HepG2 (cell line): ENCODE measurements at regions not wholly inside any gene's neighbourhood (a gene's known extent, or its start where the extent isn't known, plus 50 kb on each side); places are given as distances from the start of the nearest gene placed in this dataset.

Experiments used
- ATAC-seq: fragments of 200-7000 bp; cut with Tn5 transposase; 3 replicates; pipeline ENCODE4 v1.9.1; 2020; ENCODE audit warnings: mild to moderate bottlenecking, moderate library complexity
- BruUV-seq: library from RNA; stranded (reverse); fragments of 400-500 nt; replicated peaks from 2 replicates; lab custom pipeline; 2021; lab: Mats Ljungman, UMichigan
- CTCF ChIA-PET: fragments of 300-600 bp; formaldehyde crosslinking; extraction: SDS; loops from one replicate; lab custom pipeline; 2021; ENCODE audit warnings: low total read pairs, inconsistent platforms, low intra/inter-chr PET ratio; lab: Yijun Ruan, JAX
- POLR2A ChIA-PET: fragments of 350-600 bp; sonication (Branson Sonifier 250); formaldehyde crosslinking; loops from one replicate; lab custom pipeline; 2020; ENCODE audit warnings: antibody characterized with exemption, inconsistent platforms; lab: Yijun Ruan, JAX
- DNase-seq: peaks from one replicate; pipeline ENCODE4 v3.0.0-alpha.2; 2015; ENCODE audit warnings: low spot score
- FAIRE-seq: peaks from 3 replicates; lab custom pipeline; 2011; peaks lifted over from hg19 to GRCh38; lab: Jason Lieb, UNC
- H2AFZ ChIP-seq: one replicate; pipeline ENCODE4 v1.6.1; 2011; ENCODE audit warnings: low read length, inconsistent platforms
- H3K27ac ChIP-seq: fragments of 300-600 bp; 3 replicates; pipeline ENCODE4 v1.8.0; 2011; ENCODE audit warnings: mixed run types, mild to moderate bottlenecking, mixed read lengths, low read length, inconsistent platforms; ENCODE audit not compliant: insufficient read depth; ENCODE audit errors: extremely low read length
- H3K27me3 ChIP-seq, 2 experiments: fragments of 200-600 bp in 1 of 2; 2 replicates in 1 of 2; 3 replicates in 1 of 2; pipeline versions ENCODE4 v1.6.0 to v1.8.0; 2011; ENCODE audit warnings: low read length in 2 of 2, mild to moderate bottlenecking in 2 of 2, moderate library complexity in 2 of 2, inconsistent platforms in 1 of 2; ENCODE audit not compliant: insufficient read depth in 2 of 2, control insufficient read depth in 1 of 2
- H3K36me3 ChIP-seq, 2 experiments: fragments of 200-600 bp in 1 of 2; replicated peaks in 1 of 2; 2 replicates in 1 of 2; 3 replicates in 1 of 2; pipeline versions ENCODE4 v1.5.1 to v1.8.0; 2011; ENCODE audit warnings: low read length in 2 of 2, inconsistent platforms in 1 of 2; ENCODE audit not compliant: insufficient read depth in 2 of 2, control insufficient read depth in 1 of 2
- H3K4me1 ChIP-seq: 2 replicates; pipeline ENCODE4 v1.5.1; 2012; ENCODE audit warnings: low read length, inconsistent platforms; ENCODE audit not compliant: insufficient read depth
- H3K4me2 ChIP-seq: 2 replicates; pipeline ENCODE4 v1.6.0; 2011; ENCODE audit warnings: low read depth, low read length, inconsistent platforms
- H3K4me3 ChIP-seq, 3 experiments: fragments of 200-600 bp in 1 of 3; sonication (generic), shearing (Covaris generic) in 1 of 3; replicated peaks in 1 of 3; 2 replicates each; pipeline ENCODE4 v1.5.1; 2011 to 2016; ENCODE audit warnings: low read length in 3 of 3, inconsistent platforms in 2 of 3, low read depth in 2 of 3, mild to moderate bottlenecking in 2 of 3, control low read depth in 1 of 3, mixed read lengths in 1 of 3; ENCODE audit not compliant: insufficient read depth in 1 of 3
- H3K79me2 ChIP-seq: one replicate; pipeline ENCODE4 v1.6.1; 2011; ENCODE audit warnings: low read length, inconsistent platforms; ENCODE audit not compliant: insufficient read depth
- H3K9ac ChIP-seq: 2 replicates; pipeline ENCODE4 v1.6.0; 2011; ENCODE audit warnings: mild to moderate bottlenecking, low read depth, low read length, inconsistent platforms; ENCODE audit not compliant: insufficient read depth
- H3K9me3 ChIP-seq: 2 replicates; pipeline ENCODE4 v1.5.1; 2012; ENCODE audit warnings: mild to moderate bottlenecking, low read length
- H4K20me1 ChIP-seq: 2 replicates; pipeline ENCODE4 v1.6.0; 2011; ENCODE audit warnings: inconsistent platforms, mild to moderate bottlenecking, low read length, moderate library complexity; ENCODE audit not compliant: insufficient read depth
- BORCS8-MEF2B ChIP-seq: sonication (generic); formaldehyde crosslinking; IDR thresholded peaks from 2 replicates; pipeline ENCODE4 v1.8.0; 2022; ENCODE audit warnings: mild to moderate bottlenecking, missing genetic modification reagents
- CHD4 ChIP-seq: fragments of 200-600 bp; sonication (generic); IDR thresholded peaks from 2 replicates; pipeline ENCODE4 v1.7.0; 2017; ENCODE audit warnings: mild to moderate bottlenecking, low read length, borderline replicate concordance
- DNMT1 ChIP-seq: sonication (generic); formaldehyde crosslinking; IDR thresholded peaks from 2 replicates; pipeline ENCODE4 v1.5.1; 2020; ENCODE audit warnings: mild to moderate bottlenecking, missing genetic modification reagents
- HHEX ChIP-seq: IDR thresholded peaks from 2 replicates; pipeline ENCODE4 v1.6.1; 2016; ENCODE audit warnings: control low read depth
- JUN ChIP-seq: sonication (generic); formaldehyde crosslinking; IDR thresholded peaks from 2 replicates; pipeline ENCODE4 v1.4.0; 2020; ENCODE audit warnings: mild to moderate bottlenecking, missing genetic modification reagents
- KDM1A ChIP-seq: IDR thresholded peaks from 2 replicates; pipeline ENCODE4 v1.6.1; 2016; ENCODE audit warnings: missing compliant biosample characterization
- KLF12 ChIP-seq: sonication (generic); formaldehyde crosslinking; IDR thresholded peaks from 2 replicates; pipeline ENCODE4 v1.4.0; 2020; ENCODE audit warnings: missing genetic modification reagents, borderline replicate concordance
- NCOA5 ChIP-seq: sonication (generic); formaldehyde crosslinking; IDR thresholded peaks from 2 replicates; pipeline ENCODE4 v1.4.0; 2020; ENCODE audit warnings: missing genetic modification reagents
- PAF1 ChIP-seq: IDR thresholded peaks from 2 replicates; pipeline ENCODE4 v1.6.1; 2016; ENCODE audit warnings: missing genetic modification reagents, missing compliant biosample characterization
- SP2 ChIP-seq: sonication (generic); formaldehyde crosslinking; IDR thresholded peaks from 2 replicates; pipeline ENCODE4 v1.5.1; 2020; ENCODE audit warnings: mild to moderate bottlenecking, missing genetic modification reagents
- ZNF230 ChIP-seq: sonication (generic); formaldehyde crosslinking; IDR thresholded peaks from 2 replicates; pipeline ENCODE4 v1.4.0; 2020; ENCODE audit warnings: mild to moderate bottlenecking, missing genetic modification reagents
- ZNF562 ChIP-seq: sonication (generic); formaldehyde crosslinking; IDR thresholded peaks from 2 replicates; pipeline ENCODE4 v1.8.0; 2022; ENCODE audit warnings: missing genetic modification reagents, borderline replicate concordance
- ZNF670 ChIP-seq: sonication (generic); formaldehyde crosslinking; IDR thresholded peaks from 2 replicates; pipeline ENCODE4 v1.8.0; 2022; ENCODE audit warnings: mild to moderate bottlenecking, missing genetic modification reagents, borderline replicate concordance
- ZNF761 ChIP-seq: sonication (generic); formaldehyde crosslinking; conservative IDR thresholded peaks from 2 replicates; pipeline ENCODE4 v1.4.0; 2020; ENCODE audit warnings: mild to moderate bottlenecking, missing genetic modification reagents
- WGBS: methylation state at CpG from one replicate; pipeline ENCODE4 v1.1.6; 2017; ENCODE audit warnings: low lambda C conversion rate; 5-methylcytosine and 5-hydroxymethylcytosine counted together
- in situ Hi-C: cut with HindIII; loops from 2 replicates; pipeline ENCODE4 v1.10.0; 2017; ENCODE audit warnings: low pct_unique_long_range_greater_than_20kb; ENCODE audit not compliant: extremely low pct_ligation_motif_present
- intact Hi-C: fragments of 100-400 bp; cut with micrococcal nuclease; formaldehyde crosslinking; loops from one replicate; pipeline ENCODE4 v1.10.0; 2022; ENCODE audit not compliant: unreplicated experiment
- TF ChIP-seq, protein P1 (sequence below): sonication (generic); formaldehyde crosslinking; IDR thresholded peaks from 2 replicates; pipeline ENCODE4 v1.4.0; 2020; ENCODE audit warnings: missing genetic modification reagents, borderline replicate concordance
- TF ChIP-seq, protein P2 (sequence below): sonication (generic); formaldehyde crosslinking; IDR thresholded peaks from 2 replicates; pipeline ENCODE4 v1.4.0; 2020; ENCODE audit warnings: missing genetic modification reagents; ENCODE audit errors: not compliant biosample characterization
- TF ChIP-seq, protein P3 (sequence below): sonication (generic); formaldehyde crosslinking; IDR thresholded peaks from 2 replicates; pipeline ENCODE4 v1.4.0; 2020; ENCODE audit warnings: missing genetic modification reagents

- TF ChIP-seq ZNF761 (CRISPR knock-in tag): no peak
- TF ChIP-seq, protein P1, sequence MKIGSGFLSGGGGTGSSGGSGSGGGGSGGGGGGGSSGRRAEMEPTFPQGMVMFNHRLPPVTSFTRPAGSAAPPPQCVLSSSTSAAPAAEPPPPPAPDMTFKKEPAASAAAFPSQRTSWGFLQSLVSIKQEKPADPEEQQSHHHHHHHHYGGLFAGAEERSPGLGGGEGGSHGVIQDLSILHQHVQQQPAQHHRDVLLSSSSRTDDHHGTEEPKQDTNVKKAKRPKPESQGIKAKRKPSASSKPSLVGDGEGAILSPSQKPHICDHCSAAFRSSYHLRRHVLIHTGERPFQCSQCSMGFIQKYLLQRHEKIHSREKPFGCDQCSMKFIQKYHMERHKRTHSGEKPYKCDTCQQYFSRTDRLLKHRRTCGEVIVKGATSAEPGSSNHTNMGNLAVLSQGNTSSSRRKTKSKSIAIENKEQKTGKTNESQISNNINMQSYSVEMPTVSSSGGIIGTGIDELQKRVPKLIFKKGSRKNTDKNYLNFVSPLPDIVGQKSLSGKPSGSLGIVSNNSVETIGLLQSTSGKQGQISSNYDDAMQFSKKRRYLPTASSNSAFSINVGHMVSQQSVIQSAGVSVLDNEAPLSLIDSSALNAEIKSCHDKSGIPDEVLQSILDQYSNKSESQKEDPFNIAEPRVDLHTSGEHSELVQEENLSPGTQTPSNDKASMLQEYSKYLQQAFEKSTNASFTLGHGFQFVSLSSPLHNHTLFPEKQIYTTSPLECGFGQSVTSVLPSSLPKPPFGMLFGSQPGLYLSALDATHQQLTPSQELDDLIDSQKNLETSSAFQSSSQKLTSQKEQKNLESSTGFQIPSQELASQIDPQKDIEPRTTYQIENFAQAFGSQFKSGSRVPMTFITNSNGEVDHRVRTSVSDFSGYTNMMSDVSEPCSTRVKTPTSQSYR (CRISPR knock-in tag): no peak
- no peak for TF ChIP-seq DNMT1 (CRISPR knock-in tag)
- TF ChIP-seq, protein P2, sequence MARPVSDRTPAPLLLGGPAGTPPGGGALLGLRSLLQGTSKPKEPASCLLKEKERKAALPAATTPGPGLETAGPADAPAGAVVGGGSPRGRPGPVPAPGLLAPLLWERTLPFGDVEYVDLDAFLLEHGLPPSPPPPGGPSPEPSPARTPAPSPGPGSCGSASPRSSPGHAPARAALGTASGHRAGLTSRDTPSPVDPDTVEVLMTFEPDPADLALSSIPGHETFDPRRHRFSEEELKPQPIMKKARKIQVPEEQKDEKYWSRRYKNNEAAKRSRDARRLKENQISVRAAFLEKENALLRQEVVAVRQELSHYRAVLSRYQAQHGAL (CRISPR knock-in tag): no peak
- TF ChIP-seq ZNF670 (CRISPR knock-in tag): no peak
Observed at GRCh38 chr4:163818673-163819072, 324.2 kb downstream of the TMA16 start (continued).

- H3K27me3 ChIP-seq: no peaks in the 10 kb centered on the region
- DNase-seq (no peak), ATAC-seq (no peak), FAIRE-seq (no peak)
- H3K36me3 ChIP-seq: no peaks in the 10 kb centered on the region
- no peak overlapping the region for H3K4me2 ChIP-seq
- no peak overlapping the region for H2AFZ ChIP-seq
- 2% methylated on average over 2 of the region's 2 CpGs for WGBS
- no peaks in the 10 kb centered on the region for H3K9me3 ChIP-seq
- H3K4me3 ChIP-seq: no peak overlapping the region
- H3K79me2 ChIP-seq: no peaks in the 10 kb centered on the region
- no peaks in the 10 kb centered on the region for H4K20me1 ChIP-seq
- TF ChIP-seq KDM1A (CRISPR knock-in tag) (no peak), ZNF230 (CRISPR knock-in tag) (no peak), CHD4 (no peak), KLF12 (no peak), NCOA5 (CRISPR knock-in tag) (no peak), HHEX (CRISPR knock-in tag) (no peak), ZNF562 (CRISPR knock-in tag) (no peak), JUN (CRISPR knock-in tag) (no peak), BORCS8-MEF2B (no peak), PAF1 (no peak), SP2 (CRISPR knock-in tag) (no peak)
- TF ChIP-seq, protein P3, sequence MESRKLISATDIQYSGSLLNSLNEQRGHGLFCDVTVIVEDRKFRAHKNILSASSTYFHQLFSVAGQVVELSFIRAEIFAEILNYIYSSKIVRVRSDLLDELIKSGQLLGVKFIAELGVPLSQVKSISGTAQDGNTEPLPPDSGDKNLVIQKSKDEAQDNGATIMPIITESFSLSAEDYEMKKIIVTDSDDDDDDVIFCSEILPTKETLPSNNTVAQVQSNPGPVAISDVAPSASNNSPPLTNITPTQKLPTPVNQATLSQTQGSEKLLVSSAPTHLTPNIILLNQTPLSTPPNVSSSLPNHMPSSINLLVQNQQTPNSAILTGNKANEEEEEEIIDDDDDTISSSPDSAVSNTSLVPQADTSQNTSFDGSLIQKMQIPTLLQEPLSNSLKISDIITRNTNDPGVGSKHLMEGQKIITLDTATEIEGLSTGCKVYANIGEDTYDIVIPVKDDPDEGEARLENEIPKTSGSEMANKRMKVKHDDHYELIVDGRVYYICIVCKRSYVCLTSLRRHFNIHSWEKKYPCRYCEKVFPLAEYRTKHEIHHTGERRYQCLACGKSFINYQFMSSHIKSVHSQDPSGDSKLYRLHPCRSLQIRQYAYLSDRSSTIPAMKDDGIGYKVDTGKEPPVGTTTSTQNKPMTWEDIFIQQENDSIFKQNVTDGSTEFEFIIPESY (CRISPR knock-in tag): no peak
- H3K27ac ChIP-seq: no peak overlapping the region
- in situ Hi-C loops: no loop called here
- ChIA-PET POLR2A (no interaction called here), CTCF (no interaction called here)
- BruUV-seq: no TSS peak
- H3K4me1 ChIP-seq: no peaks in the 10 kb centered on the region
- intact Hi-C loops: no loop called here
- H3K9ac ChIP-seq: no peak overlapping the region
Observed at GRCh38 chr4:163833669-163834068, 339.2 kb downstream of the TMA16 start.
